Heart left ventricle (tissue), 13 donors: ENCODE measurements at regions not wholly inside any gene's neighbourhood (a gene's known extent, or its start where the extent isn't known, plus 50 kb on each side); places are given as distances from the start of the nearest gene placed in this dataset.

ENCODE experiments used
- CTCF ChIP-seq, 12 donors: fragments of 200-600 bp; sonication (generic) in 4 of 12; IDR thresholded peaks; one replicate each; pipeline versions ENCODE4 v1.5.0 to v1.8.0; 2018 to 2022; ENCODE audit warnings: antibody characterized with exemption in 12 of 12, mild to moderate bottlenecking in 5 of 12
- POLR2A ChIP-seq, 2 donors: fragments of 450-650 bp; IDR thresholded peaks; one replicate each; pipeline ENCODE4 v1.6.1; 2017; ENCODE audit warnings: antibody characterized with exemption in 2 of 2, mild to moderate bottlenecking in 2 of 2, moderate library complexity in 2 of 2
- donor health status: ischemic (EF 13 %, LVEDD 7.1; RV severe dilation, severe dysfunction).
- donor health status: DM: no; HTN: yes; CAD: no.
- donor health status: DM: no; HTN: no; CAD: no.
- donor health status: ischemic (EF 25% LVEDD 6.9; RV normal size, moderate dysfunction).
- donor health status: ischemic (EF 25% LVEDD 5.7; RV mildly dilated, moderate dysfunction).
- donor health status: ischemic (EF 35%, LVEDD 5.7; RV mildly dilated, moderate dysfunction).
- donor health status: nonischemic (EF 11% LVEDD 7.7; RV severe dilation, severe dysfunction).
- donor health status: DM: yes; HTN: yes; CAD: no.
- donor health status: PGD.
- donor health status: ischemic (EF 29% LVEDD 5.4; RV normal size, mild dysfunction).
- donor health status: nonischemic (EF 23%, LVEDD 6.1; RV moderate dilation, normal function).

DNA sequence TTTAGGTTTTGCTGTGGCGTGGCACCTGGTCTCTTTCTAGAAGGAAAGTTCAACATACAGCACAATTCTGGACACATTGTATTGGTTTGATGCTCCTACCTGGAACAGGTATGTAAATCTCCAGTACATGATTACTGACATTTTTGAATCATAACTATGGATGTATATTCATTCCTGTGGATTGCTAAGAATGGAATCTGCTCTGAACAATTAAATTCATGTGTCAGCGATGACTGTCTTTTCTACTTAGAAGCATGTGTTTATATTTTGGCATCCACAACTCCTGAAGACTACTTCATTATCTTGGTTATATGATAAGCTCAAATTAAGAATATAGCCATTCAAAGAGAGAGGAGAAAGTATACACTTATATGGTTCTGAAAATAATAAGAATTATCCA lies 291.8 kb downstream of the CHRM3 start:
- TF ChIP-seq CTCF (IDR thresholded peaks at IDR 0.05), result no peak
- no peak for TF ChIP-seq POLR2A (IDR thresholded peaks at IDR 0.05)
